B cell (primary cell): ENCODE measurements at regions not wholly inside any gene's neighbourhood (a gene's known extent, or its start where the extent isn't known, plus 50 kb on each side); places are given as distances from the start of the nearest gene placed in this dataset.

Experiments used
- ATAC-seq: fragments of 200-7000 bp; cut with Tn5 transposase; one replicate; pipeline ENCODE4 v1.10.0; 2021; ENCODE audit warnings: low read depth, mild to moderate bottlenecking, moderate number of reproducible peaks, moderate library complexity
- CTCF ChIA-PET: fragments of 350-600 bp; sonication (Branson Sonifier 250); formaldehyde crosslinking; loops from one replicate; lab custom pipeline; 2021; ENCODE audit warnings: antibody characterized with exemption, inconsistent platforms; lab: Charles Lee
- POLR2A ChIA-PET: fragments of 350-600 bp; sonication (Branson Sonifier 250); formaldehyde crosslinking; loops from one replicate; lab custom pipeline; 2021; ENCODE audit warnings: antibody characterized with exemption; lab: Charles Lee
- DNase-seq: peaks from one replicate; pipeline ENCODE4 v3.0.0; 2013
- H2AFZ ChIP-seq: 2 replicates; pipeline ENCODE4 v1.6.1; 2012; ENCODE audit warnings: mild to moderate bottlenecking, low read depth, low read length; ENCODE audit not compliant: insufficient read depth, poor library complexity, severe bottlenecking
- H3K27ac ChIP-seq, 2 donors: 1 replicate in 1 of 2; 2 replicates in 1 of 2; pipeline ENCODE4 v1.5.1; 2012 to 2013; ENCODE audit warnings: low read length in 2 of 2, mild to moderate bottlenecking in 2 of 2, moderate library complexity in 1 of 2
- H3K27me3 ChIP-seq, 4 experiments: fragments of 200-600 bp in 1 of 4; sonication (generic) in 1 of 4; replicated peaks in 1 of 4; 1 replicate in 2 of 4; 2 replicates in 2 of 4; pipeline versions ENCODE4 v1.6.1 to v1.7.0; 2013 to 2016; ENCODE audit warnings: low read length in 3 of 4, mild to moderate bottlenecking in 2 of 4, mixed read lengths in 1 of 4, moderate library complexity in 1 of 4; ENCODE audit not compliant: insufficient read depth in 4 of 4, control insufficient read depth in 3 of 4; ENCODE audit errors: control extremely low read depth in 1 of 4
- H3K36me3 ChIP-seq, 2 experiments: replicated peaks in 1 of 2; 1 replicate in 1 of 2; 2 replicates in 1 of 2; pipeline versions ENCODE4 v1.6.1 to v1.7.1; 2013; ENCODE audit warnings: low read length in 1 of 2; ENCODE audit not compliant: insufficient read depth in 2 of 2, control insufficient read depth in 1 of 2; ENCODE audit errors: control extremely low read depth in 1 of 2, extremely low read depth in 1 of 2
- H3K4me1 ChIP-seq, 2 donors: fragments of 200-600 bp in 1 of 2; sonication (generic) in 1 of 2; 1 replicate in 1 of 2; 2 replicates in 1 of 2; pipeline versions ENCODE4 v1.5.1 to v1.6.1; 2013 to 2017; ENCODE audit warnings: low read length in 2 of 2; ENCODE audit not compliant: control insufficient read depth in 2 of 2, insufficient read depth in 2 of 2
- H3K4me2 ChIP-seq: replicated peaks from 2 replicates; pipeline ENCODE3; 2012; ENCODE audit warnings: mild to moderate bottlenecking, low read depth, low read length; ENCODE audit not compliant: poor library complexity, severe bottlenecking
- H3K4me3 ChIP-seq, 5 experiments: fragments of 200-600 bp in 1 of 5; sonication (generic) in 1 of 5; 1 replicate in 3 of 5; 2 replicates in 2 of 5; pipeline versions ENCODE4 v1.5.1 to v1.7.0; 2011 to 2016; ENCODE audit warnings: low read length in 4 of 5, mild to moderate bottlenecking in 4 of 5, low read depth in 2 of 5, control low read depth in 1 of 5, moderate library complexity in 1 of 5; ENCODE audit not compliant: insufficient read depth in 1 of 5; ENCODE audit errors: control extremely low read depth in 1 of 5, extremely low read depth in 1 of 5
- H3K79me2 ChIP-seq: fragments of 200-600 bp; sonication (generic); one replicate; pipeline ENCODE4 v1.6.0; 2016; ENCODE audit warnings: low read length; ENCODE audit not compliant: control insufficient read depth, insufficient read depth
- H3K9ac ChIP-seq: fragments of 200-600 bp; sonication (generic); 2 replicates; pipeline ENCODE4 v1.6.1; 2017; ENCODE audit warnings: mild to moderate bottlenecking, low read length, moderate library complexity
- H3K9me3 ChIP-seq, 3 donors: one replicate each; pipeline versions ENCODE4 v1.6.1 to v1.7.1; 2013; ENCODE audit warnings: low read length in 2 of 3; ENCODE audit not compliant: control insufficient read depth in 2 of 3, insufficient read depth in 1 of 3; ENCODE audit errors: control extremely low read depth in 1 of 3
- H4K20me1 ChIP-seq: 2 replicates; pipeline ENCODE4 v1.6.0; 2012; ENCODE audit warnings: mild to moderate bottlenecking, low read length; ENCODE audit not compliant: insufficient read depth, control insufficient read depth, poor library complexity, severe bottlenecking
- H3K27ac Mint-ChIP-seq: one replicate; pipeline ENCODE4 v1.8.0; 2021; ENCODE audit warnings: mixed read lengths
- H3K27me3 Mint-ChIP-seq: one replicate; pipeline ENCODE4 v1.8.0; 2021; ENCODE audit warnings: mixed read lengths
- H3K4me1 Mint-ChIP-seq: one replicate; pipeline ENCODE4 v1.8.0; 2021; ENCODE audit warnings: mixed read lengths
- H3K4me3 Mint-ChIP-seq: one replicate; pipeline ENCODE4 v1.8.0; 2021; ENCODE audit warnings: mixed read lengths
- H3K9me3 Mint-ChIP-seq: one replicate; pipeline ENCODE4 v1.8.0; 2022; ENCODE audit warnings: mixed read lengths; ENCODE audit not compliant: insufficient read depth
- EZH2 ChIP-seq: IDR thresholded peaks from 2 replicates; pipeline ENCODE4 v1.6.1; 2012; ENCODE audit warnings: borderline replicate concordance, low read depth, mild to moderate bottlenecking, moderate library complexity, low read length; ENCODE audit not compliant: insufficient read depth, poor library complexity, severe bottlenecking
- WGBS: methylation state at CpG from one replicate; pipeline ENCODE4 v1.1.5; 2013; ENCODE audit warnings: missing lambda C conversion rate; ENCODE audit not compliant: insufficient coverage; 5-methylcytosine and 5-hydroxymethylcytosine counted together
- intact Hi-C: fragments of 100-400 bp; cut with micrococcal nuclease; formaldehyde crosslinking; loops from one replicate; pipeline ENCODE4 v1.10.0; 2022
- TF ChIP-seq, protein P1 (sequence below): fragments of 200-600 bp; IDR thresholded peaks from one replicate; pipeline ENCODE4 v1.8.0; 2022; ENCODE audit warnings: antibody characterized with exemption, mild to moderate bottlenecking

DNA sequence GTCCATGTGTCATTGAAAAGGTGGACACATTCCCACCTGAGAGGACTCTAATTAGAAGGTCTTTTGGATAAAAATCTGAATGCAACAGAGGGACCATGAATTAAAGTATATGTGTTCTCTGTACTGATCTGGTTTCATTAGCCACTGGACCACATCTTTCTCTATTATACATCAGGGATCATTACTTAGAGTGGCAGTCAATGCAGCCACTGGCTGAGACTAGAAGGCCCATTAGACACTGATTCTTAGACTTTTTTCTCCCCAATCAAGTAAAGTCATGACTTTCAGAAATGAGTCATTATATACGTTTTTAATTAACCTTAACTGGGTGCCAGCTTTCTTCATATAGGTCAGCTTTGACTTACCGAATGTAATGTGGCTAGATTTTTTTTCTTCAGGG is 550.8 kb upstream of the CFAP20DC start:
- Histone ChIP-seq H3K4me2 (no peak overlapping the region), H3K4me3 (no peak overlapping the region), H4K20me1 (no peaks in the 10 kb centered on the region), H3K4me1 (no peaks in the 10 kb centered on the region), H3K79me2 (no peaks in the 10 kb centered on the region), H3K27ac (no peak overlapping the region), H3K27me3 (no peaks in the 10 kb centered on the region), H2AFZ (no peak overlapping the region), H3K9ac (no peak overlapping the region), H3K36me3 (no peaks in the 10 kb centered on the region), H3K9me3 (peaks cover 0 to 2% (median 0%) of the 10 kb centered on the region in 3 donors)
- TF ChIP-seq, protein P1, sequence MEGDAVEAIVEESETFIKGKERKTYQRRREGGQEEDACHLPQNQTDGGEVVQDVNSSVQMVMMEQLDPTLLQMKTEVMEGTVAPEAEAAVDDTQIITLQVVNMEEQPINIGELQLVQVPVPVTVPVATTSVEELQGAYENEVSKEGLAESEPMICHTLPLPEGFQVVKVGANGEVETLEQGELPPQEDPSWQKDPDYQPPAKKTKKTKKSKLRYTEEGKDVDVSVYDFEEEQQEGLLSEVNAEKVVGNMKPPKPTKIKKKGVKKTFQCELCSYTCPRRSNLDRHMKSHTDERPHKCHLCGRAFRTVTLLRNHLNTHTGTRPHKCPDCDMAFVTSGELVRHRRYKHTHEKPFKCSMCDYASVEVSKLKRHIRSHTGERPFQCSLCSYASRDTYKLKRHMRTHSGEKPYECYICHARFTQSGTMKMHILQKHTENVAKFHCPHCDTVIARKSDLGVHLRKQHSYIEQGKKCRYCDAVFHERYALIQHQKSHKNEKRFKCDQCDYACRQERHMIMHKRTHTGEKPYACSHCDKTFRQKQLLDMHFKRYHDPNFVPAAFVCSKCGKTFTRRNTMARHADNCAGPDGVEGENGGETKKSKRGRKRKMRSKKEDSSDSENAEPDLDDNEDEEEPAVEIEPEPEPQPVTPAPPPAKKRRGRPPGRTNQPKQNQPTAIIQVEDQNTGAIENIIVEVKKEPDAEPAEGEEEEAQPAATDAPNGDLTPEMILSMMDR: no peak
- TF ChIP-seq EZH2: no peak
- intact Hi-C loops: no loop called here
- no CpG with 5 or more reads among the region's 2 CpGs for WGBS
- Mint-ChIP-seq H3K9me3 (no peaks in the 10 kb centered on the region), H3K27ac (no peak overlapping the region), H3K4me3 (no peak overlapping the region), H3K4me1 (no peaks in the 10 kb centered on the region), H3K27me3 (peaks cover 16% of the 10 kb centered on the region)
- ChIA-PET POLR2A (no interaction called here), CTCF (no interaction called here)
- DNase-seq (no peak), ATAC-seq (no peak)

DNA sequence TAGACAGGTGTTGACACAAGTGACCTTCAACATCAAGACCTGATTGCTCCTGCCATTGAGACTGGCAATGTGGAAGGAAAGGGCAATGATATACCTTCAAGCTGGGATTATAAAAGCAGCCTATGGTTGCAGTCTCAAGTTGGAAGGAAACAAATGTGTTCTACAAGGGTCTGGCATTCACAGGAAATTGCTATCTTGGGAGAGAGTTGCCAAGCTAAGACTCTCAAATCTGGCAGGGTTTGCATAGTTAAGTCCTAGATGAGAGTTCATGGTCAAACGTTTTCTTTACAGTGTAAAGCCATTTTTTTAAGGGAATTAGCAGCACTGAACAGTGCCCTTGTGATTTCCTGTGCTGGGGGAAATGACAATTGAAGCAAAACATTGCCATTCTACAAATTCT is 546.9 kb upstream of the CFAP20DC start:
- H3K9me3 ChIP-seq: peaks cover 0 to 3% (median 0%) of the 10 kb centered on the region in 3 donors
- H3K27me3 ChIP-seq: no peaks in the 10 kb centered on the region
- Mint-ChIP-seq H3K9me3 (no peaks in the 10 kb centered on the region), H3K27me3 (peaks cover 7% of the 10 kb centered on the region), H3K27ac (no peak overlapping the region), H3K4me3 (no peak overlapping the region), H3K4me1 (no peaks in the 10 kb centered on the region)
- DNase-seq: no peak
- TF ChIP-seq EZH2: no peak
- TF ChIP-seq, protein P1: no peak
- H3K4me2 ChIP-seq: no peak overlapping the region
- H3K4me1 ChIP-seq: no peaks in the 10 kb centered on the region
- no peaks in the 10 kb centered on the region for H4K20me1 ChIP-seq
- H3K9ac ChIP-seq: no peak overlapping the region
- intact Hi-C loops: no loop called here
- H3K79me2 ChIP-seq: no peaks in the 10 kb centered on the region
- ATAC-seq: no peak
- CTCF ChIA-PET: interaction anchor here (1.1 to 1.5 kb wide), 2 partner anchors 19 to 21 kb away, joined by 3 to 4 read pairs; no protein-coding TSS in a partner anchor
- no peak overlapping the region for H2AFZ ChIP-seq
- whole genome bisulfite sequencing: no CpG with 5 or more reads among the region's 1 CpG
- POLR2A ChIA-PET: no interaction called here
- H3K36me3 ChIP-seq: no peaks in the 10 kb centered on the region
- H3K27ac ChIP-seq: no peak overlapping the region
- no peak overlapping the region for H3K4me3 ChIP-seq
